LNCAP (cell line): ENCODE measurements at regions not wholly inside any gene's neighbourhood (a gene's known extent, or its start where the extent isn't known, plus 50 kb on each side); places are given as distances from the start of the nearest gene placed in this dataset.

ENCODE experiments used
- CTCF ChIP-seq: fragments of 450-650 bp; IDR thresholded peaks from 2 replicates; pipeline ENCODE4 v1.5.1; 2017; ENCODE audit warnings: mild to moderate bottlenecking

- TF ChIP-seq CTCF, result no peak
Measured at GRCh38 chr4:142954415-142954814, 108.3 kb upstream of the INPP4B start.

DNA sequence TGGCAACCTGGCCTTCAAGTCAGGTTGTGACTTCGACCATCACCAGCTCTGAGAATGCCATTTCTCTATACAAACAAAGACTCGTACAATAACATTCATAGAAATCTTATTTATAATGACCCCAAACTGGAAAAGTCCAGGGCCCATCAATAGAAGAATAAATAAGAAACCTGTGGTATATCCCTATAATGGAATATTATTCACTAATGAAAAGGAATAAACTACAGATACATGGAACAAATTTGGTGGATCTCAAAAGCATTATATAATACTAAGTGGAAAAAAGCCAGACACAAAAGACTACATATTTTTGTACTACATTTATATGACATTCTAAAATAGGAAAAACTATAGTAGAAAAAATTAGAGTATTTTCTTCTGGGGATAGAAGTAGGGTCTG is 109.4 kb upstream of the INPP4B start:
- TF ChIP-seq CTCF, result no peak

DNA sequence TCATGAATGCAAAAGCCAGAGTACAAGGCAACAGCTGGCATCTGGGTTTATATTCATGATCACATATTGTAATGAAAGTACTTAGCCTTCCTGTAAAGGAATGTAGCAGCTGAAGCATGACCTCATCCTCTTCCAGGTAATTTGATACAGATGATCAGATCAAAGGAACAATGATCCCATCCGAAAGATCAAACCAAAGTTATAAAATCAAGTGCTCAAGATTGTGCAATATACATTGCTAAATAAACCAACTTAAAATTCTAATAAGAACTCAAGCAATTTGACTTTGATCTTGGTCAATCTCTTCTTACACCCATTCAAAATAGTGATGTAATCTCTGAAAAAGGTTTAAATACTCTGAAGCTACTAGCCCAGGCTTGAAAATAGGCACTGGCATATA is 113.1 kb upstream of the INPP4B start:
- TF ChIP-seq CTCF, result no peak

DNA sequence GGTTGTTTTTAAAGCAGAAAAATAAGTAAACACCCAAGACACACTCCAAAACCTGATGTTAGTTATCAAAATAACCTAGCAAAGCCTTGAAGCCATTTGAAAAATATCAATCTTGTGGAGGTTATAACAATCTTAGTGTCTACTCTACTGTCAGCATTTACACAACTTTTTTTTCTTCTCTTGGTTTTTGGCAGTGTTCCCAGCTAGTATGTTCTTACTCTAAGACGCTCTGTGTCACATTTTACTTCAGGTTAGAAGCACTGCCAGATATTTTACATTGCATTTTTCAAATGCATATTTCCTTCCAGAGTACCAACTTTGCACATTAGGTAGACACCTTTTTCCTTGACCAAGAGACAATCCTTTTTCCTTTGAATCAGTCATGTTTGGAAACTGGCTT is 114.0 kb upstream of the INPP4B start:
- no peak for TF ChIP-seq CTCF

DNA sequence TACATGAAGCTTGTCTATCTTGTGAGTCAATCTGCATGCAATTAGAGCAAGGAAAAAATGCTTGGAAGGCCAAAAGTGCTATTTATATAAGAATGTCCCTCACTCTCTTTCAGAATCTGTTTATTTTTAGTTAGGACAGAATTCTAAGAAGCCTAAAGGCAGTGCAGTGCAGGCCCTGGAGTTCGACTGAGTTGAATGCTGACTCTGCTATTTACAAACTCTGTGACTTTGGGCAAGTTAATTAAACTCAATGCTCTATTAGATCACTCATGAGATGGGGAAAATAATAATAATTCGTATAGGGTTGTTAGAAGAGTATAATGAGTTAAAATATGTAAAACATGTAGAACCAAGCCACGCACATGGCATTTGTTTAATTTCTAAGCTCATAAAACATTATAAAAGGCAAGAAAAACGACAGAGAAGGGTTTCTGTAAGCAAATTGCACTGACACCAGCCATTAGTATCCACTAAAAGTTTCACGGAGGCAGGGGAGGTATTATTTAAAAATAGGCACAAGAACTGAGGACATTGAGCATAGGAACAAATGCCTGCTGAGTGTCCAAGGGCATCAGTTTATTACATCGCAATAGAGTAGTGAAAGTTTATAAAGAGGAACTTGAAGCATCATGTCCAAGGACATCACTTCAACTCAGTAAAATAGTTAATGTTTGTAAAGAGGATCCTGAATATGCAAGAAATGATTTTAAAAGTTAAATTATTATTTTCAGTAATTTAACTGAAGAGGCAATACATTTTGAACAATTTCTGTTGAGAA is 115.0 kb upstream of the INPP4B start:
- no peak for TF ChIP-seq CTCF

DNA sequence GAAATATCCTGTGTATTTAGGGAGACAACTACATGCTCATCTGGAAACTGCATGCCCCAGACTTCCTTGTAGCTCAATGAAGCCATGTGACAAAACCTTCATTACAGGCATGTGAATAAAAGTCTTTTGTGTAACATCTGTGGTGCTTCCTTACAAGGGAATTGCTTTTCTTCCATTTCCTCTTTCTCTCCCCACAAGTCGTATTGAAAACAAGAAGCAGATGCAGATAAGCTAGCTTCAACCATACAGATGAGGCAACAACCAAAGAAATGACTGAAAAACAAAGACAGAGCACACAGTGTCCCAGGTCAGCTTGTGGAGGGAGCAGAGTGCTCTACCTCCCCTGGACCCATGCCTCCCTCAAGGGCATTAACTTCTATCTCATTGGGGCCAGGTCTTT is 115.8 kb upstream of the INPP4B start:
- TF ChIP-seq CTCF, result no peak

- no peak for TF ChIP-seq CTCF
Measured at GRCh38 chr4:142974328-142974727, 128.2 kb upstream of the INPP4B start.

DNA sequence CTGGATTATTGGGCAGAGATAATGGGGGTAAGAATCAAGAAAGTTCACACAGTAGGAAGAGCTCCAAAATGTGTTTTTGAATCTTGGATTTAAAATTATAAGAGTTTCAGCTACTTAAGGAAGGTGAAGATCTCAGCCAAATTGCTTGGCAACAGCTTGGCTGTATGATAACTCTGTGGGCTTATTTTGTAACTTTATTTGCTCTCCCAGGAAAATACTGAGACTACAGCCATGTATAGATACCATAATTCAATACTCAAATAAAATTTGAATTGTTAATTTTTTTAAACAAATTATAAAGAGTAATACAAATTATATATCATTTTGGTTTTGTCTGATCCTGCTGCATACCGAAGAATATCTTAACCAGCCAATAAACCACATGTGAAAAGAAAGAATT is 129.5 kb upstream of the INPP4B start:
- TF ChIP-seq CTCF, result no peak
